H9 (cell line): ENCODE measurements at regions not wholly inside any gene's neighbourhood (a gene's known extent, or its start where the extent isn't known, plus 50 kb on each side); places are given as distances from the start of the nearest gene placed in this dataset.

Experiments used
- DNase-seq: peaks from one replicate; pipeline ENCODE4 v3.0.0-alpha.2; 2017
- H2AFZ ChIP-seq: one replicate; pipeline ENCODE4 v1.6.1; 2013; ENCODE audit warnings: mild to moderate bottlenecking, low read length, control low read depth, moderate library complexity
- H2AK5ac ChIP-seq: 2 replicates; pipeline ENCODE4 v1.6.1; 2013; ENCODE audit warnings: low read length, control low read depth, mixed read lengths; ENCODE audit not compliant: insufficient read length
- H2BK120ac ChIP-seq: one replicate; pipeline ENCODE4 v1.6.1; 2013; ENCODE audit warnings: low read depth, mild to moderate bottlenecking, low read length, control low read depth, inconsistent platforms; ENCODE audit not compliant: poor library complexity, severe bottlenecking
- H2BK12ac ChIP-seq: 2 replicates; pipeline ENCODE4 v1.6.1; 2013; ENCODE audit warnings: low read length, control low read depth, mixed read lengths, low read depth; ENCODE audit not compliant: insufficient read length
- H2BK15ac ChIP-seq: 2 replicates; pipeline ENCODE4 v1.6.1; 2013; ENCODE audit warnings: low read depth, low read length, control low read depth
- H2BK20ac ChIP-seq: one replicate; pipeline ENCODE4 v1.6.1; 2013; ENCODE audit warnings: low read depth, mild to moderate bottlenecking, low read length, control low read depth, inconsistent platforms; ENCODE audit not compliant: poor library complexity, severe bottlenecking
- H2BK5ac ChIP-seq: 2 replicates; pipeline ENCODE4 v1.6.1; 2013; ENCODE audit warnings: low read length, control low read depth, mixed read lengths; ENCODE audit not compliant: insufficient read length
- H3K14ac ChIP-seq: 2 replicates; pipeline ENCODE4 v1.6.1; 2013; ENCODE audit warnings: low read length, control low read depth; ENCODE audit not compliant: insufficient read depth
- H3K18ac ChIP-seq: 2 replicates; pipeline ENCODE4 v1.6.1; 2013; ENCODE audit warnings: low read depth, mild to moderate bottlenecking, mixed read lengths, low read length, control low read depth; ENCODE audit not compliant: insufficient read length
- H3K23ac ChIP-seq: 2 replicates; pipeline ENCODE4 v1.6.1; 2013; ENCODE audit warnings: low read length, control low read depth, mixed read lengths, low read depth; ENCODE audit not compliant: insufficient read length
- H3K23me2 ChIP-seq: 2 replicates; pipeline ENCODE4 v1.6.1; 2013; ENCODE audit warnings: low read depth, mild to moderate bottlenecking, mixed read lengths, low read length, control low read depth; ENCODE audit not compliant: insufficient read length, poor library complexity, severe bottlenecking
- H3K27ac ChIP-seq: 2 replicates; pipeline ENCODE4 v1.5.1; 2013; ENCODE audit warnings: low read length, control low read depth, mixed read lengths, low read depth; ENCODE audit not compliant: insufficient read length
- H3K27me3 ChIP-seq: 2 replicates; pipeline ENCODE4 v1.6.1; 2013; ENCODE audit warnings: low read length, control low read depth, inconsistent platforms; ENCODE audit not compliant: insufficient read depth
- H3K4ac ChIP-seq: 2 replicates; pipeline ENCODE4 v1.6.1; 2013; ENCODE audit warnings: low read depth, mild to moderate bottlenecking, control low read depth, inconsistent platforms, low read length, moderate library complexity
- H3K4me1 ChIP-seq: 2 replicates; pipeline ENCODE4 v1.6.1; 2013; ENCODE audit warnings: low read length, control low read depth, inconsistent platforms; ENCODE audit not compliant: insufficient read depth
- H3K4me2 ChIP-seq: 2 replicates; pipeline ENCODE4 v1.6.1; 2013; ENCODE audit warnings: low read length, control low read depth, mixed read lengths; ENCODE audit not compliant: insufficient read length, insufficient read depth
- H3K56ac ChIP-seq: 2 replicates; pipeline ENCODE4 v1.6.1; 2013; ENCODE audit warnings: low read depth, mild to moderate bottlenecking, mixed read lengths, low read length, control low read depth; ENCODE audit not compliant: insufficient read length
- H3K79me1 ChIP-seq: 2 replicates; pipeline ENCODE4 v1.6.1; 2013; ENCODE audit warnings: low read depth, mild to moderate bottlenecking, moderate library complexity, low read length, control low read depth, inconsistent platforms; ENCODE audit not compliant: insufficient read depth, poor library complexity, severe bottlenecking
- H3K79me2 ChIP-seq: 2 replicates; pipeline ENCODE4 v1.6.1; 2013; ENCODE audit warnings: low read length, control low read depth, inconsistent platforms; ENCODE audit not compliant: insufficient read depth
- H3K9ac ChIP-seq: 2 replicates; pipeline ENCODE4 v1.6.1; 2013; ENCODE audit warnings: low read length, control low read depth, mixed read lengths; ENCODE audit not compliant: insufficient read length; ENCODE audit errors: extremely low read depth
- H3K9me3 ChIP-seq: one replicate; pipeline ENCODE4 v1.6.1; 2013; ENCODE audit warnings: low read depth, low read length, inconsistent platforms; ENCODE audit not compliant: control insufficient read depth
- H3T11ph ChIP-seq: one replicate; pipeline ENCODE4 v1.6.1; 2013; ENCODE audit warnings: mild to moderate bottlenecking, low read length, control low read depth, inconsistent platforms
- H4K20me1 ChIP-seq: one replicate; pipeline ENCODE4 v1.6.1; 2013; ENCODE audit not compliant: control insufficient read depth, insufficient read length, insufficient read depth
- H4K5ac ChIP-seq: 2 replicates; pipeline ENCODE4 v1.6.1; 2013; ENCODE audit warnings: low read depth, mild to moderate bottlenecking, mixed read lengths, low read length, control low read depth; ENCODE audit not compliant: insufficient read length
- H4K8ac ChIP-seq: replicated peaks from 2 replicates; pipeline ENCODE4 v1.6.1; 2013; ENCODE audit warnings: low read length, control low read depth, mixed read lengths, low read depth; ENCODE audit not compliant: insufficient read length
- H4K91ac ChIP-seq: 2 replicates; pipeline ENCODE4 v1.6.1; 2013; ENCODE audit warnings: low read depth, mild to moderate bottlenecking, moderate library complexity, mixed read lengths, low read length, control low read depth; ENCODE audit not compliant: insufficient read length
- H3K27ac Mint-ChIP-seq, 3 experiments: 2 replicates in 2 of 3; 3 replicates in 1 of 3; pipeline ENCODE4 v1.8.0; 2020 to 2021; ENCODE audit warnings: mixed read lengths in 3 of 3, mild to moderate bottlenecking in 1 of 3, moderate library complexity in 1 of 3
- H3K27me3 Mint-ChIP-seq: 2 replicates; pipeline ENCODE4 v1.8.0; 2021; ENCODE audit warnings: low read depth, mild to moderate bottlenecking, moderate library complexity, mixed read lengths
- H3K36me3 Mint-ChIP-seq, 3 experiments: 2 replicates in 2 of 3; 3 replicates in 1 of 3; pipeline ENCODE4 v1.8.0; 2020 to 2021; ENCODE audit warnings: low read depth in 3 of 3, mixed read lengths in 3 of 3; ENCODE audit not compliant: insufficient read depth in 1 of 3
- H3K4me1 Mint-ChIP-seq, 2 experiments: 2 replicates each; pipeline ENCODE4 v1.8.0; 2020; ENCODE audit warnings: mixed read lengths in 2 of 2
- H3K4me3 Mint-ChIP-seq, 2 experiments: 2 replicates in 1 of 2; 3 replicates in 1 of 2; pipeline ENCODE4 v1.8.0; 2020 to 2021; ENCODE audit warnings: mild to moderate bottlenecking in 2 of 2, mixed read lengths in 2 of 2, moderate library complexity in 1 of 2
- H3K9me3 Mint-ChIP-seq, 2 experiments: 2 replicates in 1 of 2; 3 replicates in 1 of 2; pipeline ENCODE4 v1.8.0; 2020; ENCODE audit warnings: mild to moderate bottlenecking in 2 of 2, mixed read lengths in 2 of 2, moderate library complexity in 1 of 2
- CTCF ChIP-seq: fragments of 200-600 bp; sonication (generic); conservative IDR thresholded peaks from 3 replicates; pipeline ENCODE4 v1.8.0; 2021; ENCODE audit warnings: antibody characterized with exemption, mild to moderate bottlenecking
- WGBS: extraction: QIAGEN DNeasy Blood & Tissue Kit; methylation state at CpG from one replicate; pipeline ENCODE4 v1.1.7; 2013; ENCODE audit warnings: missing lambda C conversion rate, low lambda C conversion rate, mixed read lengths; ENCODE audit not compliant: insufficient read length; ENCODE audit errors: extremely low coverage; 5-methylcytosine and 5-hydroxymethylcytosine counted together

- Histone ChIP-seq H4K8ac (no peak overlapping the region), H4K91ac (no peak overlapping the region), H3K23ac (no peak overlapping the region), H2BK5ac (no peak overlapping the region), H3K9ac (no peak overlapping the region), H4K20me1 (no peaks in the 10 kb centered on the region), H3K4ac (no peak overlapping the region), H2BK12ac (no peak overlapping the region), H2BK15ac (no peak overlapping the region), H3K79me1 (no peaks in the 10 kb centered on the region), H3K14ac (no peak overlapping the region), H3K56ac (no peak overlapping the region), H3K79me2 (no peaks in the 10 kb centered on the region), H2BK20ac (no peak overlapping the region), H3K27me3 (no peaks in the 10 kb centered on the region), H3K4me1 (no peaks in the 10 kb centered on the region), H3K27ac (no peak overlapping the region), H3K4me2 (no peak overlapping the region), H2BK120ac (no peak overlapping the region), H3K18ac (no peak overlapping the region), H3T11ph (no peak overlapping the region), H3K9me3 (no peaks in the 10 kb centered on the region), H2AFZ (no peak overlapping the region), H3K23me2 (no peaks in the 10 kb centered on the region), H4K5ac (no peak overlapping the region), H2AK5ac (no peak overlapping the region)
- no CpG with 5 or more reads among the region's 4 CpGs for WGBS
- DNase-seq, result no peak
- peaks cover 0 to 6% (median 0%) of the 10 kb centered on the region in 3 experiments; a peak in 3 of 7 replicates for H3K36me3 Mint-ChIP-seq
- no peak overlapping the region for H3K4me3 Mint-ChIP-seq
- no peak for TF ChIP-seq CTCF
- peaks cover 3% of the 10 kb centered on the region; the same call in 1 of the 2 replicates for H3K27me3 Mint-ChIP-seq
- H3K4me1 Mint-ChIP-seq, result peaks cover 6 to 7% of the 10 kb centered on the region in 2 experiments; a peak in 3 of 4 replicates
- H3K27ac Mint-ChIP-seq, result no peak overlapping the region
- peaks cover 5 to 9% of the 10 kb centered on the region in 2 experiments for H3K9me3 Mint-ChIP-seq
Measured at GRCh38 chr2:45154606-45155155, 145.4 kb upstream of the SIX2 start.
